H1 (cell line): ENCODE measurements at regions not wholly inside any gene's neighbourhood (a gene's known extent, or its start where the extent isn't known, plus 50 kb on each side); places are given as distances from the start of the nearest gene placed in this dataset.

Experiments
- ATF2 ChIP-seq: IDR thresholded peaks from 2 replicates; pipeline ENCODE4 v1.6.1; 2012; ENCODE audit warnings: low read length, inconsistent platforms
- HDAC2 ChIP-seq, 2 experiments: fragments of 300-600 bp in 1 of 2; sonication (generic) in 1 of 2; IDR thresholded peaks; 2 replicates each; pipeline ENCODE4 v1.6.1; 2011 to 2012; ENCODE audit warnings: low read depth in 2 of 2, low read length in 2 of 2, mild to moderate bottlenecking in 2 of 2, moderate library complexity in 2 of 2, borderline replicate concordance in 1 of 2, inconsistent platforms in 1 of 2
- POLR2AphosphoS5 ChIP-seq: IDR thresholded peaks from 2 replicates; pipeline ENCODE4 v1.6.1; 2011; ENCODE audit warnings: low read depth, low read length

- TF ChIP-seq HDAC2 (IDR thresholded peaks at IDR 0.05; ENCODE audit: borderline replicate concordance in 1 of 2, low read depth in 2 of 2, low read length in 2 of 2) (no peak), ATF2 (no peak), POLR2AphosphoS5 (no peak)
These were observed 121.2 kb downstream of the FOXB1 start (continued) for GRCh38 chr15:60125334-60125733.
